K562 (cell line): ENCODE measurements at regions not wholly inside any gene's neighbourhood (a gene's known extent, or its start where the extent isn't known, plus 50 kb on each side); places are given as distances from the start of the nearest gene placed in this dataset.

Experiments
- EP300 ChIP-seq: IDR thresholded peaks from 2 replicates; pipeline ENCODE4 v1.6.1; 2012; ENCODE audit warnings: low read length, improper control_type of control experiment
- KDM1A ChIP-seq, 2 experiments: fragments of 450-650 bp; IDR thresholded peaks; 2 replicates each; pipeline ENCODE4 v1.6.1; 2016; ENCODE audit warnings: mild to moderate bottlenecking in 2 of 2
- POLR2A ChIP-seq: fragments of 450-650 bp; conservative IDR thresholded peaks from 2 replicates; pipeline ENCODE4 v1.6.1; 2016
- RNF2 ChIP-seq: sonication (generic); IDR thresholded peaks from 2 replicates; pipeline ENCODE4 v1.6.1; 2016
- TRIM24 ChIP-seq, 2 experiments: fragments of 450-650 bp; IDR thresholded peaks; 2 replicates each; pipeline ENCODE4 v1.6.1; 2016
- ZNF695 ChIP-seq: fragments of 450-650 bp; formaldehyde crosslinking; IDR thresholded peaks from 2 replicates; pipeline ENCODE4 v1.4.0; 2020; ENCODE audit warnings: mild to moderate bottlenecking, moderate library complexity

GRCh38 chr4:29220761-29221160 lies 1499.4 kb upstream of the PCDH7 start:
- TF ChIP-seq EP300 (no peak), POLR2A (no peak), RNF2 (no peak), TRIM24 (IDR thresholded peaks at IDR 0.05) (no peak), ZNF695 (no peak), KDM1A (IDR thresholded peaks at IDR 0.05) (no peak)
